ENCODE measurements at regions not wholly inside any gene's neighbourhood (a gene's known extent, or its start where the extent isn't known, plus 50 kb on each side); places are given as distances from the start of the nearest gene placed in this dataset.

GRCh38 chr10:130425169-130425568 is 289.0 kb downstream of the GLRX3 start:
- ChIA-PET POLR2A (ENCODE audit: unreplicated experiment) (no interaction called here), CTCF (no interaction called here)
- Histone ChIP-seq H4K91ac (ENCODE audit: insufficient read depth, low read depth, low read length) (no peak overlapping the region), H2BK20ac (ENCODE audit: low read depth, low read length) (no peak overlapping the region), H3K9me3 (ENCODE audit: control insufficient read depth, insufficient read depth, low read length) (peaks cover 56% of the 10 kb centered on the region), H3K79me1 (ENCODE audit: low read depth in 1 of 2, low read length in 2 of 2) (no peaks in the 10 kb centered on the region), H3K9me1 (ENCODE audit: insufficient read depth, low read length) (no peaks in the 10 kb centered on the region), H3K23ac (ENCODE audit: low read depth, low read length) (no peak overlapping the region), H3K4ac (ENCODE audit: low read depth, low read length) (no peak overlapping the region), H2AK9ac (replicated peaks; ENCODE audit: low read depth, low read length, poor library complexity) (no peak overlapping the region), H2AFZ (replicated peaks; ENCODE audit: low read length, poor library complexity) (no peak overlapping the region), H3K18ac (ENCODE audit: low read depth, low read length) (no peak overlapping the region), H3K4me1 (ENCODE audit: control insufficient read depth, insufficient read depth, low read length) (no peaks in the 10 kb centered on the region), H4K8ac (ENCODE audit: low read depth in 2 of 2, low read length in 2 of 2) (no peak overlapping the region), H3K27me3 (ENCODE audit: control insufficient read depth, insufficient read depth, low read length) (no peaks in the 10 kb centered on the region), H3K27ac (ENCODE audit: insufficient read depth, low read length) (no peak overlapping the region), H3K14ac (replicated peaks; ENCODE audit: low read depth, low read length) (no peak overlapping the region), H4K20me1 (ENCODE audit: insufficient read depth, low read length) (no peaks in the 10 kb centered on the region), H3K56ac (ENCODE audit: extremely low read depth, insufficient read depth, low read length) (no peak overlapping the region), H2BK15ac (ENCODE audit: low read depth, low read length) (no peak overlapping the region), H3K4me3 (ENCODE audit: insufficient read depth, low read depth, low read length) (no peak overlapping the region), H2AK5ac (ENCODE audit: low read depth, low read length) (no peak overlapping the region), H2BK120ac (ENCODE audit: low read depth, low read length) (no peak overlapping the region), H4K5ac (ENCODE audit: low read depth, low read length) (no peak overlapping the region), H3K4me2 (ENCODE audit: low read depth, low read length) (no peak overlapping the region), H3K36me3 (ENCODE audit: control insufficient read depth, insufficient read depth, low read length) (no peaks in the 10 kb centered on the region), H2BK5ac (ENCODE audit: low read depth, low read length, poor library complexity, severe bottlenecking) (no peak overlapping the region), H3K9ac (ENCODE audit: low read depth, low read length) (no peak overlapping the region)
- DNase-seq (no peak), ATAC-seq (ENCODE audit: low read depth) (no peak)
- no CpG with 5 or more reads among the region's 5 CpGs for WGBS, 2 experiments (ENCODE audit: extremely low coverage in 2 of 2, insufficient read length in 1 of 2)
- in situ Hi-C loops (cut with MboI; ENCODE audit: low sequenced_read_pairs) (no loop called here), intact Hi-C loops (cut with micrococcal nuclease) (no loop called here), dilution Hi-C loops (cut with HindIII; ENCODE audit: low sequenced_read_pairs, unreplicated experiment) (no loop called here)
- no TSS peak for BruUV-seq (replicated peaks)
- TF ChIP-seq, protein P1, sequence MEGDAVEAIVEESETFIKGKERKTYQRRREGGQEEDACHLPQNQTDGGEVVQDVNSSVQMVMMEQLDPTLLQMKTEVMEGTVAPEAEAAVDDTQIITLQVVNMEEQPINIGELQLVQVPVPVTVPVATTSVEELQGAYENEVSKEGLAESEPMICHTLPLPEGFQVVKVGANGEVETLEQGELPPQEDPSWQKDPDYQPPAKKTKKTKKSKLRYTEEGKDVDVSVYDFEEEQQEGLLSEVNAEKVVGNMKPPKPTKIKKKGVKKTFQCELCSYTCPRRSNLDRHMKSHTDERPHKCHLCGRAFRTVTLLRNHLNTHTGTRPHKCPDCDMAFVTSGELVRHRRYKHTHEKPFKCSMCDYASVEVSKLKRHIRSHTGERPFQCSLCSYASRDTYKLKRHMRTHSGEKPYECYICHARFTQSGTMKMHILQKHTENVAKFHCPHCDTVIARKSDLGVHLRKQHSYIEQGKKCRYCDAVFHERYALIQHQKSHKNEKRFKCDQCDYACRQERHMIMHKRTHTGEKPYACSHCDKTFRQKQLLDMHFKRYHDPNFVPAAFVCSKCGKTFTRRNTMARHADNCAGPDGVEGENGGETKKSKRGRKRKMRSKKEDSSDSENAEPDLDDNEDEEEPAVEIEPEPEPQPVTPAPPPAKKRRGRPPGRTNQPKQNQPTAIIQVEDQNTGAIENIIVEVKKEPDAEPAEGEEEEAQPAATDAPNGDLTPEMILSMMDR (conservative IDR thresholded peaks at IDR 0.05; ENCODE audit: low read depth, low read length) = no peak
- TF ChIP-seq RFX5 (IDR thresholded peaks at IDR 0.05; ENCODE audit: low read depth, low read length) = no peak
